Fibroblast of skin of right biceps (primary cell): ENCODE measurements at regions not wholly inside any gene's neighbourhood (a gene's known extent, or its start where the extent isn't known, plus 50 kb on each side); places are given as distances from the start of the nearest gene placed in this dataset.

Experiments
- DNase-seq: peaks from one replicate; pipeline ENCODE4 v3.0.0-alpha.2; 2013

GRCh38 chr5:129342796-129343195 is 117.3 kb upstream of the ADAMTS19 start:
- no peak for DNase-seq

- no peak for DNase-seq
These were observed 114.7 kb upstream of the ADAMTS19 start for GRCh38 chr5:129345213-129345924.

GRCh38 chr5:129356846-129357245 is 103.3 kb upstream of the ADAMTS19 start:
- DNase-seq, result no peak

GRCh38 chr5:129358069-129358468 is 102.0 kb upstream of the ADAMTS19 start:
- no peak for DNase-seq

- no peak for DNase-seq
These were observed 100.6 kb upstream of the ADAMTS19 start for GRCh38 chr5:129359450-129359849.

- DNase-seq, result peak; percentile 12
These were observed 98.6 kb upstream of the ADAMTS19 start for GRCh38 chr5:129361441-129362025.

GRCh38 chr5:129362456-129362855 is 97.6 kb upstream of the ADAMTS19 start:
- no peak for DNase-seq

GRCh38 chr5:129363991-129364390 is 96.1 kb upstream of the ADAMTS19 start:
- DNase-seq, result no peak

- DNase-seq, result peak; percentile 63
These were observed 92.2 kb upstream of the ADAMTS19 start for GRCh38 chr5:129367883-129368282.

GRCh38 chr5:129372025-129372424 is 88.1 kb upstream of the ADAMTS19 start:
- DNase-seq, result no peak

- no peak for DNase-seq
These were observed 82.6 kb upstream of the ADAMTS19 start for GRCh38 chr5:129377504-129377903.

GRCh38 chr5:129378961-129379360 is 81.1 kb upstream of the ADAMTS19 start:
- no peak for DNase-seq

- no peak for DNase-seq
These were observed 80.7 kb upstream of the ADAMTS19 start for GRCh38 chr5:129379406-129379805.

GRCh38 chr5:129382921-129383672 is 77.0 kb upstream of the ADAMTS19 start:
- DNase-seq, result peak; percentile 11

- DNase-seq, result no peak
These were observed 75.9 kb upstream of the ADAMTS19 start for GRCh38 chr5:129384193-129384592.

GRCh38 chr5:129384736-129385135 is 75.4 kb upstream of the ADAMTS19 start:
- no peak for DNase-seq

- DNase-seq, result no peak
These were observed 72.2 kb upstream of the ADAMTS19 start for GRCh38 chr5:129387944-129388343.

- no peak for DNase-seq
These were observed 67.4 kb upstream of the ADAMTS19 start for GRCh38 chr5:129392681-129393080.

GRCh38 chr5:129395247-129395646 is 64.9 kb upstream of the ADAMTS19 start:
- DNase-seq, result no peak

- no peak for DNase-seq
These were observed 61.9 kb upstream of the ADAMTS19 start for GRCh38 chr5:129398026-129398678.

- DNase-seq, result no peak
These were observed 61.0 kb upstream of the ADAMTS19 start for GRCh38 chr5:129399069-129399468.

- peak; percentile 1 for DNase-seq
These were observed 59.6 kb upstream of the ADAMTS19 start for GRCh38 chr5:129400395-129400983.

- DNase-seq, result no peak
These were observed 54.9 kb upstream of the ADAMTS19 start for GRCh38 chr5:129405222-129405621.
